Activated gamma-delta T cell treated with anti-CD3 and anti-CD28 coated beads, Interleukin-2, amount 50 U/mL, for 16 hours (primary cell): ENCODE measurements at regions not wholly inside any gene's neighbourhood (a gene's known extent, or its start where the extent isn't known, plus 50 kb on each side); places are given as distances from the start of the nearest gene placed in this dataset.

Experiments used
- DNase-seq: peaks from one replicate; pipeline ENCODE4 v3.0.0-alpha.2; 2020; ENCODE audit warnings: low read depth

DNA sequence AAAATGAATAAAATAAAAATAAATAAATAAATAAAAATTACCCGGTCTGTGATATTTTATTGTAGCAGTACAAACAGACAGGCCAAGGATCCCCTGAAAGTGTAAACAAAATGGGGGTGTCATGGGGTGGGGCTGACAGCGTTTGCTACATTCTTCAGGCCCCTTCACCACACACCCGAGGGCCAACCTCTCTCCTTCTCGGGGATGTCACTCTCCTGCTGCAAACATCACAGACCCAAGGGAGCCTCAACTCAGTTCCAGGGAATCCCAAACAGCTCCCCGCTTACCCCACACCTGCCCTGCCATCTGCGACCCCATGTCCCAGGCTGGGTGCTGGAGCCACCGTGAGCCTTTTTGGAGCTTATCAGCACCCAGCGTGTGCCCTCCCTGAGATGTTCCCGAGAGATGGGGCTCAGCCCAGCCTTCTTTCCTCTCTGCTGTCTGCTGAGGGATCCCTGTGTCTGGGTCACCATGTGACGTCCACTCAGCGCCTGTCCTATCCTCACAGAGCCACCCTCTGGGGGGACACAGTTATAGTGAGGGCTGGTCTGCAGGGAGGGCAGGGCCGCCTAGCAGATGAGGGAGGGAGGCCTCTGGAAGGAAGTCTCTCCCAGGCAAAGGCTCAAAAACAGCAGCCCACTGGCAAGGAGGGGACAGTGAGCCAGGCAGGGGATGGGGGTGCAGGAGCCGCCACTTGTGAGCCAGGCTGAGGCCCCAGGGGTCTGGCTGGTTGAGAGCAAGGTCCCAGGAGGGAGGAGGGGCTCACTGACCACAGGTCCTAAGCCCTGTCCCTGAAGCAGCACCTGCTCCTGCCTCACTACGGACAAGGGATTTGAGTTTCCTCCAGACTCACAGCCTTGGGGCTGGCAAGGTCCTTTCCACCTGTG lies 1041.6 kb downstream of the BRD1 start:
- DNase-seq: no peak

GRCh38 chr22:48784701-48785503 lies 1042.8 kb downstream of the BRD1 start:
- no peak for DNase-seq

- no peak for DNase-seq
Measured at GRCh38 chr22:48783821-48784266, 1043.8 kb downstream of the BRD1 start.

DNA sequence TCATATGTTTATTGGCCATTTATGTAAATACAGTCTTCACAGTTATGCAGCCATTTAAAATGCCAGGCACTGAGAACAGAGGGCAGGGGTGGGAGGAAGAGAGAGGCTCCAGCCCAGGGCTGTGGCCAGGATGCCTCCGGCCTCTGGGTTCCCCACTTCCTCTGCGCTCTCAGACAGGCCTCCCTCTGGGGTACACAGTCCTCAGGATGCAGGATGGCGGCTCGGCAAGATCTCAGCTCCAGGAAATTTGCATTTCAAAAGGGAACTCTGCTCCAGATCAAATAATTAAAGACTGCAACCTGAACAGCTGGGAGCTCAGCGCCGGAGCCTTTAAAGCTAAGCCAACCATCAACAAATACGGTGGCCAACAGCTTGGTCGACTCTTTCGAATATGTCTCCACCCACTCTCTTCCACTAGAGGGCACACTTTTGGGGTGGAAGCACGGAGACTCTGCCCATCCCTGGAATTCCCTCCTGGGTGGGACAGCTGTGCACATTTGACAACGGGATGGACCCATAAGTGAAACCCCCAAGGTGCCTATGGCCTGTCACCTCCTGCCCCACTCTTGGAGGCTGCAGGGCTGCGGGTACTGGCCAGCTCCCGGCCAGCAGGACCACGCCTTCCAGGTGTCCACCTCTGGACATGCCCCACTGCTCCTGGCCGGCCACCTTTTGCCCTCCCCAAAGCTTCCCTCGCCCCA lies 1044.7 kb downstream of the BRD1 start:
- DNase-seq: no peak

DNA sequence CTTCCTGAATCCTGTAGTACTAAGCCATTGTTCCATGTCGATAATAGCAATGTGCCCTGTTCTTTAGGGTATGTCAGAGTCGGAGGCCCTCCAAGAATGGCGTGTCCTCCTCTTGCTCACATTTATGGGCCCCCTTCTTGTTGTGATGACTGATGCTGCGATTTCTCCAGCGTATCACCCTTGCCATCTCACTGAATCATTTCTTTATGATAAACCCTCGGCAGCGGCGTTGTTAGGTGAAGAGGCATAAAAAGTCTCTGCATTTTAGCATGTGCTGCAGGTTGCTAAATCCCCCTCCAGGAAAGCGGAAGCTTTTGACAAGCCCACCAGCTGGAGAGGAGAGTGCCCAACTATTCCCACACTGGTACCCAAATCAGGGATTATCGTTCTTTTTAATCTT lies 1045.3 kb downstream of the BRD1 start:
- DNase-seq: no peak

GRCh38 chr22:48781868-48782267 lies 1045.8 kb downstream of the BRD1 start:
- DNase-seq: no peak

DNA sequence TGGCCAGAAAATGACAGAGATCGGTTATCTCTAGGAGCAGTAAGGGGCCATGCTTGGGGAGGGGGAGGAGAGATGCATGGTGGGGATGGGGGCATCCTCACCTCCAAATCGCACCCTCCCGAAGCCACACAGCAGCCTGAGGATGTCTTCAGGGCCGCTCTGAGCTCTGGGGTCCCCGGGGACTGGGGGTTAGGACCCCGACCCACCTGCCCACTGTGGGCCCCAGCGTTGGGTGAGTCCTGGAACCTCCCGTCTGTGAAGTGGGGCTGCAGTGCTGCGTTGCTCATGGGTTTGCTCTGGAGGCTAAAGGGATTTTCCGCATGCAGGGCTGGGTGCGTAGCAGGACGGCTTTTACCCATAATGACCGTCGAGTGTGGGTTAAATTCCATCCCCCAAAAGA lies 1046.3 kb downstream of the BRD1 start:
- DNase-seq: no peak

- DNase-seq: no peak
Measured at GRCh38 chr22:48780597-48781277, 1046.9 kb downstream of the BRD1 start.

GRCh38 chr22:48779661-48780596 lies 1047.7 kb downstream of the BRD1 start:
- no peak for DNase-seq

GRCh38 chr22:48779211-48779643 lies 1048.4 kb downstream of the BRD1 start:
- no peak for DNase-seq

DNA sequence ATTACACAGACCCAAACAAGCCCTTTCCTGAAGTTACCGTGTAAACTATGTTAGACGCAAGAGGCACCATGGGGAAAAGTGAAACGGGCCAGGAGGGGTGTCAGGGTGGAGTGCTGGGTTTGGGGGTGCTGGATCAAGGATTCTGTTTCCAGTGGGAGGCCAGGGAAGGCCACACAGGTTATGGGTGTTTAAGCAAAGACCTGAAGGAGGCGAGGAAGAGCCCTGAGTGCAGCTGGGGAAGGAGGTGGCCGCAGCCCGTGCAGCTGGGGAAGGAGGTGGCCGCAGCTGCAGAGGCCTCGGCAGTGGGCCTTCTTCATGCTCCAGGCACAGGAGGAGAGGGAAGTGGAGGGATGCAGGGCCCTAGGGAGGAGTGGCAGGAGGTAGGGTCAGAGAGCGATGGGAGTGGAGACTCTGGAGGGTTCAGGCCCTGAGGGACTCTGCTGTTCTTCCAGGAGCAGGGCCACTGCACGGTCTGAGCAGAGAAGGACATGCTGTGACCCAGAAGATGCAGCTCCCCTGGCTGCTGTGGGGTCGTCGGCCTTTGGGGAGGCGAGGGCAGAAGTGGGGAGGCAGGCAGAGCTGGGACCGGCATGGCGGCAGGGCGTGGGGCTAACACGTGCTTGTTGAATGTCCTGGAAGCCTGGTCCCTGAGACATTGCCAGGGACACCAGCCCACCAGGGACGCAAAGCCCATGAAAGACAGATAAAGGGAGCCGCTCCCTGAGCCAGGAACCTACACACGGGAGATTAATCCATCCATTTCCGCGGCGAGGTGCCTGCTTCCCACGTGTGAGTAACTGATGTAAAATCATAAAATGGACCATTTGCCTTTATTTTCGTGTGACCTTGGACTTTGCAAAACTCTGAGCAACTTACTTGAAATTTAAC lies 1049.1 kb downstream of the BRD1 start:
- no peak for DNase-seq

GRCh38 chr22:48772286-48772907 lies 1055.3 kb downstream of the BRD1 start:
- DNase-seq: no peak

- no peak for DNase-seq
Measured at GRCh38 chr22:48765595-48765994, 1062.1 kb downstream of the BRD1 start.

DNA sequence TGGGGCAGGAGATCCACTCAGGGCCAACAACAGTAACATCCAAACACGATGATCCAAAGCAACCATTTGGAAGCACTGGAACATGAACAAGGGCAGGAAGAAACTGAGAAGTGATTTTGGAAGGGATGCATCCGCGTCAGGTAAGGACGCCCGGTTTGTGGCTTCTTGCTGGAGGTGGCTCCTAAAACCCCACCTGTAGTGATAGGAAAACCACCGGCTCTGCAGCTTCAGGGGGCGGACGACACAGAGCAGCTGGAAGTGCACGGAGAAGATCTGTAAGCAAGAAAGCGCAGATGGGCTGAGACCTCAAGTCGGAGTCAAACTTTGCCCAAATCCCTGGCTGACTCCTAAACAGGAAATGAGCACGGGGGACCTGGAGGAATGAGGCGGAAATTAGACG lies 1066.1 kb downstream of the BRD1 start:
- DNase-seq: no peak

DNA sequence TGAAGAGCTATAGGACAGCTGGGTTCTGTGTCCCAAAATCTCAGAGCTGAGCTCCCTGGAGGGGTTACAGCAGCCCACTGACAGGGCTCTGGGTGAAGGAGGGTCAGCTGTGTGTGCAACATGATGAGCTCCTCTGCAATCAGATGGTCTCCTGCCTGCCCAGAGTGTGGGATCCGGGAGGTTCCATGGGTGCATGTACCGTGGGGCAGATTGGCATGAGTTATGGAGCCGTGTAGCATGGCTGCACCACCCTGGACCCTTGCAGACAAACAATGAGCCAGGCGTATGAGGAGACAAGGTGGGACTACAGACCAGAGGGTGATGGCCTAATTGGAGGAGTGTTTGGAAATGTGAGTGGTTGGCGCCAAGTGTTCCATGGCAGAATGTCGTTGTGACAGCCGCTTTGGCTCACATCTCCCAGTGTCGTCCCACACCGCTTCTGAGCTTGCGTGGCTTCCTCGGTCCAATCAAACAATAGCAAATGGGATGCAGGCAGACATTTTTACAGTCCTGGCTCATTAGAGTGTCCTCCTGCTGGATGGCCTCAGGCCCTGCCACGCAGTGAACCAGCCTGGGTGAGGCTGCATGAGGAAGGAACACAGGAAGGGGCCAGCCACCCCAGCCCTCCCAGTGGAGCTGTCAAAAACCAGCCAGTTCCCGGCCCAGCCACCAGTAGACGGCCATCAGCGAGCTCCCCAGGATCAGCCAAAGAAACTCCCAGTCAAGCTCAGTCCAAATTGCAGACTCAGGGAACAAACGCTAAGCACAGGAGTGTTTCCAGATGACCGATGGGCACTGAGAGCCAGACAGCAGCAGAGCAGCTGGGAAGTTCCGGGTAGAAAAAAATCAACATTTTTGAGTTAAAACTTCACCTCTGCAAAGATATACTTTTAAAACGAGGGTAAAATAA lies 1066.9 kb downstream of the BRD1 start:
- DNase-seq: no peak

DNA sequence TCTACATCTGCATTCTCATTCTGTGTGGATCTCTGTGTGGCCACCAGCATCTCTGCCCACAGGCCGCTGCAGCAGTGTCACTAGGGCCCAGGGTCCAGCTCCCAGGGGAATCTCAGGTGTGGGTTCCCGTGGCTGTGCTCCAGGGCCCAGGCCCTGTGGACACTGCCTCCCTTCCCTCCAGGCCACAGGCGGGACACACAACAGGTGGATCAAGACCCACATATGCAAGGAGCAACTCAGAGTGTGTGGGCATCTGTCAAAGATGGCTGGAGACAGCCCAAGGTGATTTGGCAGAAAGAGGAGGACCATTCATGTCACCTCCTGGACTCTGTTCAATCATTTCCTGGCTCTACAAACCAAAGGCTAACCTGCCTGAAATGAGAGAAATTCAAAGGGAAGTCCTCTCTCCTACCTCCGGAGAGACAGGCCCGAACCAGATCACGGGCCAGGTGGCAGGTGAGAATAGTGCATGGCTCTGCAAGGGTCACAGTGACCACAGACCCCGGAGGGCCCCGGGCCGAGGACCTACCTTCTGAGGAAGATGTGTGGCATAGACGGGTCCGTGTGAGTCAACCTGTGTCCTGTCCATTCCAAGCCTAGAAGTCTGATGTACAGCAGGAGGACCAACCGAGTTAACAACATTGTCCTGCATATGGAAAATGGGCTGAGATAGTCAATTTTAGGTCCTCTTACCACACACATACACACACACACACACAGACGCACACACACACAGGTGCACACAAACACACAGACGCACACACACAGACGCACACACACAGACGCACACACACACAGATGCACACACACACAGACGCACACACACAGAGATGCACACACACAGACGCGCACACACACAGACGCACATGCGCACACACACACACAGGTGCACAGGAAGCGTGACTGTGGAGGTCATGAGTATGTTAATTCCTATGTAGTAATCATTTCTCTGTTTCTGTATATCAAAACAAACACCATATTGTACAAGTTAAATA lies 1068.5 kb downstream of the BRD1 start:
- DNase-seq: no peak
